ENCODE measurements at regions not wholly inside any gene's neighbourhood (a gene's known extent, or its start where the extent isn't known, plus 50 kb on each side); places are given as distances from the start of the nearest gene placed in this dataset.

GRCh38 chr3:163821841-163822240 lies 1256.5 kb downstream of the SI start:
- H3K9me3 ChIP-seq (ENCODE audit: control insufficient read depth, low read length) = no peaks in the 10 kb centered on the region
- Mint-ChIP-seq H3K4me3 (no peak overlapping the region), H3K4me1 (no peaks in the 10 kb centered on the region), H3K27ac (no peak overlapping the region), H3K36me3 (ENCODE audit: low read depth) (no peaks in the 10 kb centered on the region), H3K9me3 (no peaks in the 10 kb centered on the region), H3K27me3 (ENCODE audit: insufficient read depth) (no peaks in the 10 kb centered on the region)
- no peak for DNase-seq
- H3K4me1 ChIP-seq (ENCODE audit: control insufficient read depth, insufficient read depth, low read length) = no peaks in the 10 kb centered on the region
- no peak overlapping the region for H3K4me3 ChIP-seq (ENCODE audit: low read length)
- no peak overlapping the region for H3K9ac ChIP-seq (ENCODE audit: extremely low read depth, low read length, poor library complexity, severe bottlenecking)
- H3K27me3 ChIP-seq (ENCODE audit: control insufficient read depth, insufficient read depth, low read length, poor library complexity, severe bottlenecking) = no peaks in the 10 kb centered on the region
- WGBS, 2 experiments (ENCODE audit: insufficient coverage in 1 of 2, insufficient read length in 1 of 2) = 94% methylated on average over 1 of the region's 1 CpG; no CpG with 5 or more reads in 1 of the 2 experiments
- no peak for TF ChIP-seq CTCF (conservative IDR thresholded peaks at IDR 0.05)
- no peak overlapping the region for H3K27ac ChIP-seq (ENCODE audit: low read depth, low read length)
- H3K36me3 ChIP-seq (ENCODE audit: control insufficient read depth, insufficient read depth, low read length) = no peaks in the 10 kb centered on the region

- H3K9me3 Mint-ChIP-seq = peaks cover 8% of the 10 kb centered on the region
- peaks cover 6% of the 10 kb centered on the region for H3K9me3 ChIP-seq (ENCODE audit: control insufficient read depth, low read length)
- no peaks in the 10 kb centered on the region for H3K4me1 ChIP-seq (ENCODE audit: control insufficient read depth, insufficient read depth, low read length)
- H3K27me3 Mint-ChIP-seq (ENCODE audit: insufficient read depth) = no peaks in the 10 kb centered on the region
- no peaks in the 10 kb centered on the region for H3K4me1 Mint-ChIP-seq
- no peak for DNase-seq
- no peak overlapping the region for H3K27ac Mint-ChIP-seq
- H3K9ac ChIP-seq (ENCODE audit: extremely low read depth, low read length, poor library complexity, severe bottlenecking) = no peak overlapping the region
- H3K36me3 ChIP-seq (ENCODE audit: control insufficient read depth, insufficient read depth, low read length) = no peaks in the 10 kb centered on the region
- H3K4me3 Mint-ChIP-seq = no peak overlapping the region
- H3K27ac ChIP-seq (ENCODE audit: low read depth, low read length) = no peak overlapping the region
- no peaks in the 10 kb centered on the region for H3K27me3 ChIP-seq (ENCODE audit: control insufficient read depth, insufficient read depth, low read length, poor library complexity, severe bottlenecking)
- no peak overlapping the region for H3K4me3 ChIP-seq (ENCODE audit: low read length)
- no peaks in the 10 kb centered on the region for H3K36me3 Mint-ChIP-seq (ENCODE audit: low read depth)
- TF ChIP-seq CTCF (conservative IDR thresholded peaks at IDR 0.05) = no peak
- WGBS, 2 experiments (ENCODE audit: insufficient coverage in 1 of 2, insufficient read length in 1 of 2) = 93 to 94% methylated on average over 2 to 6 of the region's 6 CpGs
Observed at GRCh38 chr3:163817015-163817414, 1261.3 kb downstream of the SI start.

GRCh38 chr3:163813935-163814334 lies 1264.4 kb downstream of the SI start:
- H3K36me3 Mint-ChIP-seq (ENCODE audit: low read depth) = no peaks in the 10 kb centered on the region
- H3K4me1 Mint-ChIP-seq = peaks cover 5% of the 10 kb centered on the region
- no peak overlapping the region for H3K27ac Mint-ChIP-seq

More at GRCh38 chr3:163813935-163814334, 1264.4 kb downstream of the SI start:
- Mint-ChIP-seq H3K4me3 (no peak overlapping the region), H3K27me3 (ENCODE audit: insufficient read depth) (no peaks in the 10 kb centered on the region), H3K9me3 (peaks cover 8% of the 10 kb centered on the region)
- no peak for DNase-seq
- H3K27me3 ChIP-seq (ENCODE audit: control insufficient read depth, insufficient read depth, low read length, poor library complexity, severe bottlenecking) = no peaks in the 10 kb centered on the region
- TF ChIP-seq CTCF (conservative IDR thresholded peaks at IDR 0.05) = no peak
- H3K4me1 ChIP-seq (ENCODE audit: control insufficient read depth, insufficient read depth, low read length) = no peaks in the 10 kb centered on the region
- no peak overlapping the region for H3K27ac ChIP-seq (ENCODE audit: low read depth, low read length)
- H3K9me3 ChIP-seq (ENCODE audit: control insufficient read depth, low read length) = peaks cover 6% of the 10 kb centered on the region
- H3K36me3 ChIP-seq (ENCODE audit: control insufficient read depth, insufficient read depth, low read length) = no peaks in the 10 kb centered on the region
- no peak overlapping the region for H3K9ac ChIP-seq (ENCODE audit: extremely low read depth, low read length, poor library complexity, severe bottlenecking)
- no peak overlapping the region for H3K4me3 ChIP-seq (ENCODE audit: low read length)
